ENCODE measurements at regions not wholly inside any gene's neighbourhood (a gene's known extent, or its start where the extent isn't known, plus 50 kb on each side); places are given as distances from the start of the nearest gene placed in this dataset.
"Not testable (repeated sequence)": the region's sequence is repeated elsewhere in the genome, so short reads cannot be mapped to it uniquely, and the experiment has no call there.

- no peak for DNase-seq (ENCODE audit: low spot score)
Observed at GRCh38 chr9:108277216-108277615, 578.6 kb downstream of the ACTL7B start.

GRCh38 chr9:108275906-108276305 lies 579.9 kb downstream of the ACTL7B start:
- no peak for DNase-seq (ENCODE audit: low spot score)

- DNase-seq (ENCODE audit: low spot score): no peak
Observed at GRCh38 chr9:108274971-108275370, 580.8 kb downstream of the ACTL7B start.

GRCh38 chr9:108273988-108274387 lies 581.8 kb downstream of the ACTL7B start:
- DNase-seq (ENCODE audit: low spot score): no peak

- peak; percentile 27 for DNase-seq (ENCODE audit: low spot score)
Observed at GRCh38 chr9:108272349-108272899, 583.4 kb downstream of the ACTL7B start.

- DNase-seq (ENCODE audit: low spot score): no peak
Observed at GRCh38 chr9:108271646-108272348, 584.0 kb downstream of the ACTL7B start.

- no peak for DNase-seq (ENCODE audit: low spot score)
Observed at GRCh38 chr9:108271236-108271635, 584.5 kb downstream of the ACTL7B start.

GRCh38 chr9:108270561-108270960 lies 585.2 kb downstream of the ACTL7B start:
- DNase-seq (ENCODE audit: low spot score): no peak

- DNase-seq (ENCODE audit: low spot score): no peak
Observed at GRCh38 chr9:108270051-108270450, 585.7 kb downstream of the ACTL7B start.

- no peak for DNase-seq (ENCODE audit: low spot score)
Observed at GRCh38 chr9:108269371-108269770, 586.4 kb downstream of the ACTL7B start.

GRCh38 chr9:108265065-108265464 lies 590.7 kb downstream of the ACTL7B start:
- DNase-seq (ENCODE audit: low spot score): no peak

GRCh38 chr9:108264093-108264492 lies 591.7 kb downstream of the ACTL7B start:
- DNase-seq (ENCODE audit: low spot score): no peak

- DNase-seq (ENCODE audit: low spot score): no peak
Observed at GRCh38 chr9:108262836-108263235, 593.0 kb downstream of the ACTL7B start.

- no peak for DNase-seq (ENCODE audit: low spot score)
Observed at GRCh38 chr9:108259917-108260675, 595.7 kb downstream of the ACTL7B start.

- no peak for DNase-seq (ENCODE audit: low spot score)
Observed at GRCh38 chr9:108258640-108259039, 597.1 kb downstream of the ACTL7B start.

- no peak for DNase-seq (ENCODE audit: low spot score)
Observed at GRCh38 chr9:108257382-108257781, 598.4 kb downstream of the ACTL7B start.

- no peak for DNase-seq (ENCODE audit: low spot score)
Observed at GRCh38 chr9:108254236-108254635, 601.5 kb downstream of the ACTL7B start.

- not testable (repeated sequence) for DNase-seq (ENCODE audit: low spot score)
Observed at GRCh38 chr9:108247391-108247790, 608.4 kb downstream of the ACTL7B start.

- no peak for DNase-seq (ENCODE audit: low spot score)
Observed at GRCh38 chr9:108245901-108246300, 609.9 kb downstream of the ACTL7B start.

- DNase-seq (ENCODE audit: low spot score): no peak
Observed at GRCh38 chr9:108245331-108245730, 610.5 kb downstream of the ACTL7B start.

GRCh38 chr9:108244686-108245085 lies 611.1 kb downstream of the ACTL7B start:
- DNase-seq (ENCODE audit: low spot score): no peak

- no peak for DNase-seq (ENCODE audit: low spot score)
Observed at GRCh38 chr9:108241384-108242073, 614.3 kb downstream of the ACTL7B start.

Measured in kidney capillary endothelial cell (primary cell).